HCT116 (cell line): ENCODE measurements at regions not wholly inside any gene's neighbourhood (a gene's known extent, or its start where the extent isn't known, plus 50 kb on each side); places are given as distances from the start of the nearest gene placed in this dataset.

Experiments used
- CTCF ChIP-seq, 3 experiments: fragments of 200-600 bp in 1 of 3; sonication (generic) in 1 of 3; IDR thresholded peaks in 2 of 3; conservative IDR thresholded peaks in 1 of 3; 2 replicates each; pipeline ENCODE4 v1.5.1; 2012 to 2017; ENCODE audit warnings: low read depth in 2 of 3, low read length in 2 of 3, antibody characterized with exemption in 1 of 3, borderline replicate concordance in 1 of 3, control low read depth in 1 of 3, mild to moderate bottlenecking in 1 of 3, mixed read lengths in 1 of 3, mixed run types in 1 of 3, moderate library complexity in 1 of 3; ENCODE audit not compliant: insufficient read depth in 1 of 3
- EGR1 ChIP-seq: IDR thresholded peaks from 2 replicates; pipeline ENCODE4 v1.6.1; 2012; ENCODE audit warnings: low read depth
- EZH2 ChIP-seq: fragments of 200-600 bp; sonication (generic); IDR thresholded peaks from 2 replicates; pipeline ENCODE4 v1.6.1; 2017; ENCODE audit warnings: antibody characterized with exemption, mixed run types
- FOSL1 ChIP-seq: IDR thresholded peaks from 2 replicates; pipeline ENCODE4 v1.6.1; 2012; ENCODE audit warnings: low read depth
- JUND ChIP-seq: IDR thresholded peaks from 2 replicates; pipeline ENCODE4 v1.6.1; 2012
- MAX ChIP-seq: IDR thresholded peaks from 2 replicates; pipeline ENCODE4 v1.6.1; 2012
- POLR2A ChIP-seq: IDR thresholded peaks from 2 replicates; pipeline ENCODE4 v1.7.0; 2011; ENCODE audit warnings: borderline replicate concordance; ENCODE audit not compliant: insufficient read depth, insufficient read length; ENCODE audit errors: extremely low read depth
- POLR2AphosphoS5 ChIP-seq: IDR thresholded peaks from 2 replicates; pipeline ENCODE4 v1.6.1; 2011; ENCODE audit warnings: mild to moderate bottlenecking, low read depth, low read length, moderate library complexity
- RAD21 ChIP-seq: IDR thresholded peaks from 2 replicates; pipeline ENCODE4 v1.6.1; 2012; ENCODE audit warnings: low read depth, mild to moderate bottlenecking
- REST ChIP-seq: IDR thresholded peaks from 2 replicates; pipeline ENCODE4 v1.6.1; 2012; ENCODE audit warnings: low read depth
- SRF ChIP-seq: IDR thresholded peaks from 2 replicates; pipeline ENCODE4 v1.6.1; 2012; ENCODE audit warnings: low read depth
- YY1 ChIP-seq: IDR thresholded peaks from 2 replicates; pipeline ENCODE4 v1.6.1; 2011; ENCODE audit warnings: low read length, low read depth, moderate library complexity, mild to moderate bottlenecking; ENCODE audit not compliant: insufficient replicate concordance; ENCODE audit errors: extremely low read depth
- ZFX ChIP-seq: fragments of 450-650 bp; IDR thresholded peaks from 2 replicates; pipeline ENCODE4 v1.6.1; 2017
- ZNF274 ChIP-seq: fragments of 200-500 bp; sonication (Bioruptor generic); IDR thresholded peaks from 2 replicates; pipeline ENCODE4 v1.6.1; 2014; ENCODE audit warnings: mild to moderate bottlenecking, low read depth, low read length, inconsistent platforms

GRCh38 chr15:81766829-81767475 lies 278.9 kb downstream of the MEX3B start:
- TF ChIP-seq POLR2A = no peak
- no peak for TF ChIP-seq CTCF (IDR thresholded peaks at IDR 0.05 in 2 of 3, conservative IDR thresholded peaks at IDR 0.05 in 1 of 3; ENCODE audit: borderline replicate concordance in 1 of 3, insufficient read depth in 1 of 3, low read depth in 2 of 3, low read length in 2 of 3)
- TF ChIP-seq YY1 = no peak
- TF ChIP-seq FOSL1 = no peak
- no peak for TF ChIP-seq RAD21
- no peak for TF ChIP-seq JUND
- no peak for TF ChIP-seq ZFX
- TF ChIP-seq MAX = no peak
- no peak for TF ChIP-seq ZNF274
- no peak for TF ChIP-seq POLR2AphosphoS5
- TF ChIP-seq SRF = no peak
- no peak for TF ChIP-seq EGR1
- TF ChIP-seq EZH2 = no peak
- TF ChIP-seq REST = no peak
